Trophoblast cell (in vitro differentiated cells and primary cell): ENCODE measurements at regions not wholly inside any gene's neighbourhood (a gene's known extent, or its start where the extent isn't known, plus 50 kb on each side); places are given as distances from the start of the nearest gene placed in this dataset.

Experiments
- DNase-seq, 2 donors: peaks; one replicate each; pipeline ENCODE4 v3.0.0-alpha.2; 2016
- H2AFZ ChIP-seq: 2 replicates; pipeline ENCODE4 v1.6.1; 2013; ENCODE audit warnings: low read length, moderate library complexity, mild to moderate bottlenecking; ENCODE audit not compliant: insufficient read depth, poor library complexity
- H2AK5ac ChIP-seq: 2 replicates; pipeline ENCODE4 v1.6.1; 2013; ENCODE audit warnings: mild to moderate bottlenecking, low read length
- H2BK120ac ChIP-seq: 2 replicates; pipeline ENCODE4 v1.6.1; 2013; ENCODE audit warnings: low read length, mild to moderate bottlenecking, moderate library complexity; ENCODE audit not compliant: insufficient read depth, poor library complexity
- H2BK12ac ChIP-seq: 2 replicates; pipeline ENCODE4 v1.6.1; 2013; ENCODE audit warnings: mild to moderate bottlenecking, low read length, moderate library complexity
- H2BK5ac ChIP-seq: 2 replicates; pipeline ENCODE4 v1.6.1; 2013; ENCODE audit warnings: low read length, low read depth, moderate library complexity, mild to moderate bottlenecking; ENCODE audit not compliant: poor library complexity
- H3K14ac ChIP-seq: 2 replicates; pipeline ENCODE4 v1.6.1; 2013; ENCODE audit warnings: mild to moderate bottlenecking, low read length
- H3K18ac ChIP-seq: 2 replicates; pipeline ENCODE4 v1.6.1; 2013; ENCODE audit warnings: mild to moderate bottlenecking, low read length
- H3K23ac ChIP-seq: 2 replicates; pipeline ENCODE4 v1.6.1; 2013; ENCODE audit warnings: low read length
- H3K27ac ChIP-seq: 2 replicates; pipeline ENCODE4 v1.5.1; 2013; ENCODE audit warnings: low read depth, mild to moderate bottlenecking, inconsistent platforms, low read length, moderate library complexity
- H3K27me3 ChIP-seq: 2 replicates; pipeline ENCODE4 v1.6.1; 2013; ENCODE audit warnings: inconsistent platforms, mild to moderate bottlenecking, low read length, moderate library complexity; ENCODE audit not compliant: insufficient read depth
- H3K36me3 ChIP-seq, 2 experiments: 1 replicate in 1 of 2; 2 replicates in 1 of 2; pipeline ENCODE4 v1.6.1; 2013; ENCODE audit warnings: low read length in 2 of 2, mild to moderate bottlenecking in 2 of 2, moderate library complexity in 1 of 2; ENCODE audit not compliant: insufficient read depth in 2 of 2, control insufficient read depth in 1 of 2
- H3K4ac ChIP-seq: 2 replicates; pipeline ENCODE4 v1.6.1; 2013; ENCODE audit warnings: low read depth, mild to moderate bottlenecking, low read length, moderate library complexity
- H3K4me1 ChIP-seq, 2 experiments: 1 replicate in 1 of 2; 2 replicates in 1 of 2; pipeline ENCODE4 v1.6.1; 2013; ENCODE audit warnings: low read length in 2 of 2, mild to moderate bottlenecking in 2 of 2, moderate library complexity in 1 of 2; ENCODE audit not compliant: insufficient read depth in 2 of 2, control insufficient read depth in 1 of 2
- H3K4me2 ChIP-seq: 2 replicates; pipeline ENCODE4 v1.6.1; 2013; ENCODE audit warnings: inconsistent platforms, mild to moderate bottlenecking, low read length, moderate library complexity
- H3K4me3 ChIP-seq: 2 replicates; pipeline ENCODE4 v1.5.1; 2013; ENCODE audit warnings: mild to moderate bottlenecking, low read depth, low read length, inconsistent platforms
- H3K79me1 ChIP-seq: one replicate; pipeline ENCODE4 v1.6.1; 2013; ENCODE audit warnings: low read length
- H3K79me2 ChIP-seq: 2 replicates; pipeline ENCODE4 v1.6.1; 2013; ENCODE audit warnings: low read length, mild to moderate bottlenecking; ENCODE audit not compliant: control insufficient read depth, insufficient read depth, poor library complexity
- H3K9ac ChIP-seq: 2 replicates; pipeline ENCODE4 v1.6.1; 2013; ENCODE audit warnings: mild to moderate bottlenecking, low read length
- H3K9me3 ChIP-seq: 2 replicates; pipeline ENCODE4 v1.6.1; 2013; ENCODE audit warnings: low read depth, mild to moderate bottlenecking, control low read depth, inconsistent platforms, low read length; ENCODE audit not compliant: insufficient read depth
- H4K12ac ChIP-seq: 2 replicates; pipeline ENCODE4 v1.6.1; 2013; ENCODE audit warnings: low read depth, mild to moderate bottlenecking, low read length, moderate library complexity
- H4K8ac ChIP-seq: 2 replicates; pipeline ENCODE4 v1.6.1; 2013; ENCODE audit warnings: low read depth, mild to moderate bottlenecking, low read length, moderate library complexity
- H4K91ac ChIP-seq: one replicate; pipeline ENCODE4 v1.6.1; 2013; ENCODE audit warnings: low read depth, mild to moderate bottlenecking, low read length, moderate library complexity
- WGBS: extraction: QIAGEN DNeasy Blood & Tissue Kit; methylation state at CpG from one replicate; pipeline ENCODE4 v1.1.7; 2013; ENCODE audit warnings: missing lambda C conversion rate; ENCODE audit not compliant: insufficient read length, insufficient coverage; ENCODE audit errors: extremely low coverage; 5-methylcytosine and 5-hydroxymethylcytosine counted together

DNA sequence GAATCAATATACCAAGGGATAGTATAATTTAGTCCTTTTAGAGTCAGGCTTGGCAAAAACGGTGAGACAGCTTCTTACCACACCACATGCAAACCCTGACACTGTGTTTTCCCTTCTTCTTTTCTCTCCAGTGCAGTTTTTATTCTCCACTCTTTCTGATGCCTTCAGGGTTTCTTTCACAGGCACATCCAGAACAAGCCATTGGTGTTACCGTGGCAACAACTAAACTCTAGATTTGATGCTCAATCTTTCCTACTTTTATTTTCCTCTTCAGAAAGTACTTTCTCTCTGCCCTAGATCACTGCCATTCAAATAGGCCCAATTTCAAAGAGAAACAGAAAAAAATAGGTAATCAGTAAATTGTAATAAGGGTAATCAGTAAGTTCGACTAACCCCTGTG is 469.8 kb upstream of the POT1 start:
- Histone ChIP-seq H3K23ac (no peak overlapping the region), H2BK120ac (no peak overlapping the region), H2BK12ac (no peak overlapping the region), H2AK5ac (no peak overlapping the region), H3K4me3 (no peak overlapping the region), H3K27ac (no peak overlapping the region), H4K91ac (no peak overlapping the region), H3K36me3 (no peaks in the 10 kb centered on the region), H3K27me3 (no peaks in the 10 kb centered on the region), H3K18ac (no peak overlapping the region), H3K9me3 (no peaks in the 10 kb centered on the region), H3K4me2 (no peak overlapping the region), H4K8ac (no peak overlapping the region), H3K79me2 (no peaks in the 10 kb centered on the region), H3K4me1 (no peaks in the 10 kb centered on the region), H3K4ac (no peak overlapping the region), H2AFZ (no peak overlapping the region), H3K9ac (no peak overlapping the region), H3K79me1 (no peaks in the 10 kb centered on the region), H3K14ac (no peak overlapping the region), H2BK5ac (no peak overlapping the region), H4K12ac (no peak overlapping the region)
- WGBS = no CpG with 5 or more reads among the region's 3 CpGs
- no peak for DNase-seq

DNA sequence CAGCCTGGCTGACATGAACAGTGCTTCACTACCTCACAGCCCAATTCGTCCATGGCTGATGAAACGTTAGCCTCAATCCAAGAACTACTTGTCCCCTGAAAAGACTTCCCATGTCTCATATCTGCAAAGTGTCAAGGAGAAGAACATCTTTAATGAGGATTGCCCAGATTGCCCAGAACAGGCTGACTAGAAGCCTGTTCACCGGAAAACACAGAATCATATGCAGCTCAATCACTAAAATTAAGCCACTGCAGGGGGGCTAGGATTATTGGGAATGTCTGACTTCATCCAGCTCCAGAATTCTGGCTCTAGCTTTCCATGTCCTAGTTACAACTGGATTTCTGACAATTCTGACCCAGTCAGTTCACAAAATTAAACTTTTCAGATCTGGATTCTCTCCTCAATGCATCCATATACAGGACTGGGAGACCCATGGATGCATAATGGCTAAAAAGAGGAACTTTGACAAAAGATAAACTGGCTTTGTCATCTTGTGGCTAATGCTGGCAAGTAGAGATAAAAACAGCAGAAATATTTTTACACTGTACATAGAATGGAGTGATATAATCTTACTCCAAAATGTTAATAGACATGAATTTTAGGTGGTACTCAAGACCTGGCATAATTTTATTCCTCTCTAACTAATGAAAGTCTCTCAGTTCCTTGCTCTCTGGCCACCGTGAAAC is 467.0 kb upstream of the POT1 start:
- H3K79me2 ChIP-seq = no peaks in the 10 kb centered on the region
- no CpG with 5 or more reads among the region's 4 CpGs for WGBS
- H3K27me3 ChIP-seq = no peaks in the 10 kb centered on the region
- no peak overlapping the region for H3K4me2 ChIP-seq
- H3K79me1 ChIP-seq = no peaks in the 10 kb centered on the region
- no peak overlapping the region for H3K9ac ChIP-seq
- no peak overlapping the region for H2AK5ac ChIP-seq
- H3K4ac ChIP-seq = no peak overlapping the region
- no peak overlapping the region for H4K91ac ChIP-seq
- H3K14ac ChIP-seq = no peak overlapping the region
- H2BK12ac ChIP-seq = no peak overlapping the region
- H3K9me3 ChIP-seq = no peaks in the 10 kb centered on the region
- no peak overlapping the region for H3K4me3 ChIP-seq
- no peak overlapping the region for H3K23ac ChIP-seq
- no peak overlapping the region for H2BK5ac ChIP-seq
- H3K27ac ChIP-seq = no peak overlapping the region
- no peak overlapping the region for H4K12ac ChIP-seq
- no peaks in the 10 kb centered on the region for H3K4me1 ChIP-seq
- no peaks in the 10 kb centered on the region for H3K36me3 ChIP-seq
- no peak overlapping the region for H2BK120ac ChIP-seq
- no peak overlapping the region for H4K8ac ChIP-seq
- no peak overlapping the region for H3K18ac ChIP-seq
- no peak for DNase-seq
- H2AFZ ChIP-seq = no peak overlapping the region

DNA sequence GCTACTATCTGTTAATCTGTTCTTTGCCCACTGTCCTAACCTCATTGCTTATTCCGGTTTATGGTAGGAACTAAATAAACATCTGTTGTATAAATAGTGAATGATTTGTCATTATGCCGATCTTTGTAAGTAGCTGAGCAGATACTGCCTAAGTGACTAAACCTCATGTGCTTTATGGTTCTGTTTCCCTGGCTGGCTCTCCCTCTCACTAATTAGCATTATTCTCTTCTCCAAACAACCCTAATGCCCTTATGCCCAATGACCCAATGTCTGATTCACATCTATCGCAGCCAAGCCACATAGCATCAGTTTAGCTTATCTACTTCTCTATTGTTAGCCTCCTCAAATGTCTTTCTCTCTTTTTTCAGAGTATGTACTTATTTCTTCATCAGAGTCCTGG is 462.3 kb upstream of the POT1 start:
- H4K8ac ChIP-seq = no peak overlapping the region
- H2BK12ac ChIP-seq = no peak overlapping the region
- no peak overlapping the region for H3K4ac ChIP-seq
- H3K4me3 ChIP-seq = no peak overlapping the region
- H3K27me3 ChIP-seq = no peaks in the 10 kb centered on the region
- H3K4me2 ChIP-seq = no peak overlapping the region
- H3K27ac ChIP-seq = no peak overlapping the region
- no CpG with 5 or more reads among the region's 3 CpGs for WGBS
- no peak for DNase-seq
- H2BK5ac ChIP-seq = no peak overlapping the region
- no peaks in the 10 kb centered on the region for H3K79me1 ChIP-seq
- no peak overlapping the region for H2BK120ac ChIP-seq
- H3K9ac ChIP-seq = no peak overlapping the region
- no peak overlapping the region for H3K23ac ChIP-seq
- H4K91ac ChIP-seq = no peak overlapping the region
- no peaks in the 10 kb centered on the region for H3K4me1 ChIP-seq
- H2AK5ac ChIP-seq = no peak overlapping the region
- no peak overlapping the region for H4K12ac ChIP-seq
- H3K18ac ChIP-seq = no peak overlapping the region
- no peaks in the 10 kb centered on the region for H3K79me2 ChIP-seq
- no peaks in the 10 kb centered on the region for H3K36me3 ChIP-seq
- no peaks in the 10 kb centered on the region for H3K9me3 ChIP-seq
- no peak overlapping the region for H3K14ac ChIP-seq
- no peak overlapping the region for H2AFZ ChIP-seq

DNA sequence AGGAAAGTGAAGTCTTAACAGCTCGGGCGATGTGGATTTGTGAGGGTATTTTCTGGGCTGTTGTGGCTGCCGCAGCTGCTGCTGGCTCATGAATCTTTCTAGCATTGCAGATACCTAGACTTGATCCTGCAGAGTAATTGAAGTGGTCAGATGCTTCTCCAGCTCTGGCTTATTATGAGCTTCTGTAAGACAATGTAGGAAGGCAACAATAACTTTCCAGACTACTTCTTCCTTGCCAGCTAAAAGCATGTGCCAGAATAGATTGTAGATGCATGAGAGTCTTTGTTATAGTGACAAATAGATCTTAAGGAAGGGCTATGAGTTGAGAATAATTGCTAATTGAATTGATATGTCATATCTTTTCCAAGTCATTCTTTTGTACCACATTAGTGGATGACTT is 461.4 kb upstream of the POT1 start:
- H2BK120ac ChIP-seq = no peak overlapping the region
- no peaks in the 10 kb centered on the region for H3K9me3 ChIP-seq
- no peaks in the 10 kb centered on the region for H3K36me3 ChIP-seq
- no CpG with 5 or more reads among the region's 3 CpGs for WGBS
- H2BK12ac ChIP-seq = no peak overlapping the region
- H2AK5ac ChIP-seq = no peak overlapping the region
- H3K79me2 ChIP-seq = no peaks in the 10 kb centered on the region
- H3K23ac ChIP-seq = no peak overlapping the region
- H2BK5ac ChIP-seq = no peak overlapping the region
- H2AFZ ChIP-seq = no peak overlapping the region
- H3K4ac ChIP-seq = no peak overlapping the region
- no peak overlapping the region for H4K91ac ChIP-seq
- no peak overlapping the region for H3K14ac ChIP-seq
- no peak overlapping the region for H3K27ac ChIP-seq
- DNase-seq = no peak
- no peak overlapping the region for H3K4me2 ChIP-seq
- no peaks in the 10 kb centered on the region for H3K79me1 ChIP-seq
- H4K8ac ChIP-seq = no peak overlapping the region
- H3K4me3 ChIP-seq = no peak overlapping the region
- no peak overlapping the region for H3K9ac ChIP-seq
- no peaks in the 10 kb centered on the region for H3K27me3 ChIP-seq
- H3K18ac ChIP-seq = no peak overlapping the region
- no peak overlapping the region for H4K12ac ChIP-seq
- no peaks in the 10 kb centered on the region for H3K4me1 ChIP-seq
